ENCODE measurements at regions not wholly inside any gene's neighbourhood (a gene's known extent, or its start where the extent isn't known, plus 50 kb on each side); places are given as distances from the start of the nearest gene placed in this dataset.

GRCh38 chr2:126270587-126270986 lies 385.4 kb upstream of the GYPC start:
- H3K9me3 ChIP-seq (ENCODE audit: control insufficient read depth in 4 of 4, low read length in 3 of 4), result no peaks in the 10 kb centered on the region
- H3K9ac ChIP-seq (ENCODE audit: low read depth in 1 of 2, low read length in 2 of 2), result no peak overlapping the region
- no peak overlapping the region for H3K4me3 ChIP-seq (ENCODE audit: low read depth in 1 of 3, low read length in 3 of 3)
- DNase-seq (ENCODE audit: low spot score), result no peak
- no peaks in the 10 kb centered on the region for H3K27me3 ChIP-seq (ENCODE audit: control insufficient read depth in 4 of 4, insufficient read depth in 4 of 4, low read length in 3 of 4)
- TF ChIP-seq MAX (IDR thresholded peaks at IDR 0.05), result no peak
- TF ChIP-seq, protein P1, sequence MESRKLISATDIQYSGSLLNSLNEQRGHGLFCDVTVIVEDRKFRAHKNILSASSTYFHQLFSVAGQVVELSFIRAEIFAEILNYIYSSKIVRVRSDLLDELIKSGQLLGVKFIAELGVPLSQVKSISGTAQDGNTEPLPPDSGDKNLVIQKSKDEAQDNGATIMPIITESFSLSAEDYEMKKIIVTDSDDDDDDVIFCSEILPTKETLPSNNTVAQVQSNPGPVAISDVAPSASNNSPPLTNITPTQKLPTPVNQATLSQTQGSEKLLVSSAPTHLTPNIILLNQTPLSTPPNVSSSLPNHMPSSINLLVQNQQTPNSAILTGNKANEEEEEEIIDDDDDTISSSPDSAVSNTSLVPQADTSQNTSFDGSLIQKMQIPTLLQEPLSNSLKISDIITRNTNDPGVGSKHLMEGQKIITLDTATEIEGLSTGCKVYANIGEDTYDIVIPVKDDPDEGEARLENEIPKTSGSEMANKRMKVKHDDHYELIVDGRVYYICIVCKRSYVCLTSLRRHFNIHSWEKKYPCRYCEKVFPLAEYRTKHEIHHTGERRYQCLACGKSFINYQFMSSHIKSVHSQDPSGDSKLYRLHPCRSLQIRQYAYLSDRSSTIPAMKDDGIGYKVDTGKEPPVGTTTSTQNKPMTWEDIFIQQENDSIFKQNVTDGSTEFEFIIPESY (IDR thresholded peaks at IDR 0.05), result no peak
- TF ChIP-seq EGR1 (IDR thresholded peaks at IDR 0.05; ENCODE audit: low read depth in 2 of 2), result no peak
- no peak for TF ChIP-seq HNF4A (conservative IDR thresholded peaks at IDR 0.05)
- no peak for TF ChIP-seq NR2F2 (IDR thresholded peaks at IDR 0.05)
- no peak for TF ChIP-seq HNF4G (IDR thresholded peaks at IDR 0.05)
- no peak for TF ChIP-seq GABPA (IDR thresholded peaks at IDR 0.05 in 1 of 2, conservative IDR thresholded peaks at IDR 0.05 in 1 of 2)
- no peak for TF ChIP-seq JUND (IDR thresholded peaks at IDR 0.05)
- no peak for TF ChIP-seq ATF3 (IDR thresholded peaks at IDR 0.05)
- no peak for TF ChIP-seq FOXA1 (IDR thresholded peaks at IDR 0.05)
- no peaks in the 10 kb centered on the region for H3K4me1 ChIP-seq (ENCODE audit: control insufficient read depth in 4 of 4, insufficient read depth in 4 of 4, low read length in 3 of 4)
- no peaks in the 10 kb centered on the region for H3K36me3 ChIP-seq (ENCODE audit: control insufficient read depth in 4 of 4, insufficient read depth in 3 of 4, low read depth in 1 of 4, low read length in 3 of 4)
- no peak overlapping the region for H3K27ac ChIP-seq (ENCODE audit: low read depth in 1 of 2, low read length in 2 of 2)
- 36% methylated on average over 2 of the region's 2 CpGs for WGBS

DNA sequence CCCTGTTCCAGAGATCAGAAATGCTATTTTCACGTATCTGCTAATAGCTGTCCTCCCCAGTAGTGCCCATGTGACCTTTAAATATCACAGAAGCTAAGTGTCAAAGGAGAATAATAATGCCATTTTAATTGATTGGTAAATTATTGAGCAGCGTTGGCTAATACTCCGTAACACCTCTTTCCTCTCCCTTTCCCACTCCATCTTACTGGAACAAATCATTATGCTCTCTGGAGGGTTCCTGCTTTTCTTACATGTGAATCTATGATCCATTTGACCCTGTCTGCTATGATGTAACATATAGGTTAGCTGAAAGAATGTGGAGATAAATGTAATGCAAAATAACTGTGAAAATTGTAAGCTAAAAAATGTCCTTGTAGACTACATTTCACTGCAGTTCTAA lies 383.6 kb upstream of the GYPC start:
- no peak overlapping the region for H3K4me3 ChIP-seq (ENCODE audit: low read depth in 1 of 3, low read length in 3 of 3)
- H3K4me1 ChIP-seq (ENCODE audit: control insufficient read depth in 4 of 4, insufficient read depth in 4 of 4, low read length in 3 of 4), result no peaks in the 10 kb centered on the region
- H3K9ac ChIP-seq (ENCODE audit: low read depth in 1 of 2, low read length in 2 of 2), result no peak overlapping the region
- H3K27me3 ChIP-seq (ENCODE audit: control insufficient read depth in 4 of 4, insufficient read depth in 4 of 4, low read length in 3 of 4), result no peaks in the 10 kb centered on the region
- 81% methylated on average over 3 of the region's 3 CpGs for WGBS
- no peaks in the 10 kb centered on the region for H3K36me3 ChIP-seq (ENCODE audit: control insufficient read depth in 4 of 4, insufficient read depth in 3 of 4, low read depth in 1 of 4, low read length in 3 of 4)
- H3K9me3 ChIP-seq (ENCODE audit: control insufficient read depth in 4 of 4, low read length in 3 of 4), result no peaks in the 10 kb centered on the region
- no peak for DNase-seq (ENCODE audit: low spot score)
- TF ChIP-seq, protein P1 (IDR thresholded peaks at IDR 0.05), result no peak
- TF ChIP-seq HNF4A (conservative IDR thresholded peaks at IDR 0.05), result no peak
- TF ChIP-seq YY1 (IDR thresholded peaks at IDR 0.05), result no peak
- TF ChIP-seq FOXA2 (IDR thresholded peaks at IDR 0.05), result no peak
- no peak for TF ChIP-seq JUND (IDR thresholded peaks at IDR 0.05)
- TF ChIP-seq NR2F2 (IDR thresholded peaks at IDR 0.05), result no peak
- no peak for TF ChIP-seq ATF3 (IDR thresholded peaks at IDR 0.05)
- TF ChIP-seq RXRA (IDR thresholded peaks at IDR 0.05), result no peak
- TF ChIP-seq GABPA (IDR thresholded peaks at IDR 0.05 in 1 of 2, conservative IDR thresholded peaks at IDR 0.05 in 1 of 2), result no peak
- TF ChIP-seq TAF1 (conservative IDR thresholded peaks at IDR 0.05), result no peak
- TF ChIP-seq, protein P2, sequence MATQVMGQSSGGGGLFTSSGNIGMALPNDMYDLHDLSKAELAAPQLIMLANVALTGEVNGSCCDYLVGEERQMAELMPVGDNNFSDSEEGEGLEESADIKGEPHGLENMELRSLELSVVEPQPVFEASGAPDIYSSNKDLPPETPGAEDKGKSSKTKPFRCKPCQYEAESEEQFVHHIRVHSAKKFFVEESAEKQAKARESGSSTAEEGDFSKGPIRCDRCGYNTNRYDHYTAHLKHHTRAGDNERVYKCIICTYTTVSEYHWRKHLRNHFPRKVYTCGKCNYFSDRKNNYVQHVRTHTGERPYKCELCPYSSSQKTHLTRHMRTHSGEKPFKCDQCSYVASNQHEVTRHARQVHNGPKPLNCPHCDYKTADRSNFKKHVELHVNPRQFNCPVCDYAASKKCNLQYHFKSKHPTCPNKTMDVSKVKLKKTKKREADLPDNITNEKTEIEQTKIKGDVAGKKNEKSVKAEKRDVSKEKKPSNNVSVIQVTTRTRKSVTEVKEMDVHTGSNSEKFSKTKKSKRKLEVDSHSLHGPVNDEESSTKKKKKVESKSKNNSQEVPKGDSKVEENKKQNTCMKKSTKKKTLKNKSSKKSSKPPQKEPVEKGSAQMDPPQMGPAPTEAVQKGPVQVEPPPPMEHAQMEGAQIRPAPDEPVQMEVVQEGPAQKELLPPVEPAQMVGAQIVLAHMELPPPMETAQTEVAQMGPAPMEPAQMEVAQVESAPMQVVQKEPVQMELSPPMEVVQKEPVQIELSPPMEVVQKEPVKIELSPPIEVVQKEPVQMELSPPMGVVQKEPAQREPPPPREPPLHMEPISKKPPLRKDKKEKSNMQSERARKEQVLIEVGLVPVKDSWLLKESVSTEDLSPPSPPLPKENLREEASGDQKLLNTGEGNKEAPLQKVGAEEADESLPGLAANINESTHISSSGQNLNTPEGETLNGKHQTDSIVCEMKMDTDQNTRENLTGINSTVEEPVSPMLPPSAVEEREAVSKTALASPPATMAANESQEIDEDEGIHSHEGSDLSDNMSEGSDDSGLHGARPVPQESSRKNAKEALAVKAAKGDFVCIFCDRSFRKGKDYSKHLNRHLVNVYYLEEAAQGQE (IDR thresholded peaks at IDR 0.05), result no peak
- no peak for TF ChIP-seq HNF4G (IDR thresholded peaks at IDR 0.05)
- TF ChIP-seq, protein P3, sequence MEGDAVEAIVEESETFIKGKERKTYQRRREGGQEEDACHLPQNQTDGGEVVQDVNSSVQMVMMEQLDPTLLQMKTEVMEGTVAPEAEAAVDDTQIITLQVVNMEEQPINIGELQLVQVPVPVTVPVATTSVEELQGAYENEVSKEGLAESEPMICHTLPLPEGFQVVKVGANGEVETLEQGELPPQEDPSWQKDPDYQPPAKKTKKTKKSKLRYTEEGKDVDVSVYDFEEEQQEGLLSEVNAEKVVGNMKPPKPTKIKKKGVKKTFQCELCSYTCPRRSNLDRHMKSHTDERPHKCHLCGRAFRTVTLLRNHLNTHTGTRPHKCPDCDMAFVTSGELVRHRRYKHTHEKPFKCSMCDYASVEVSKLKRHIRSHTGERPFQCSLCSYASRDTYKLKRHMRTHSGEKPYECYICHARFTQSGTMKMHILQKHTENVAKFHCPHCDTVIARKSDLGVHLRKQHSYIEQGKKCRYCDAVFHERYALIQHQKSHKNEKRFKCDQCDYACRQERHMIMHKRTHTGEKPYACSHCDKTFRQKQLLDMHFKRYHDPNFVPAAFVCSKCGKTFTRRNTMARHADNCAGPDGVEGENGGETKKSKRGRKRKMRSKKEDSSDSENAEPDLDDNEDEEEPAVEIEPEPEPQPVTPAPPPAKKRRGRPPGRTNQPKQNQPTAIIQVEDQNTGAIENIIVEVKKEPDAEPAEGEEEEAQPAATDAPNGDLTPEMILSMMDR (IDR thresholded peaks at IDR 0.05; ENCODE audit: low read depth, low read length, missing input control), result no peak
- TF ChIP-seq RAD21 (IDR thresholded peaks at IDR 0.05), result no peak
- no peak for TF ChIP-seq EGR1 (IDR thresholded peaks at IDR 0.05; ENCODE audit: low read depth in 2 of 2)
- no peak for TF ChIP-seq FOXA1 (IDR thresholded peaks at IDR 0.05)
- no peak overlapping the region for H3K27ac ChIP-seq (ENCODE audit: low read depth in 1 of 2, low read length in 2 of 2)
